ENCODE measurements at regions not wholly inside any gene's neighbourhood (a gene's known extent, or its start where the extent isn't known, plus 50 kb on each side); places are given as distances from the start of the nearest gene placed in this dataset.

GRCh38 chr20:39641423-39641822 lies 679.3 kb downstream of the DHX35 start:
- intact Hi-C loops (cut with DNase I) = no loop called here
- WGBS, 2 donors = 51 to 56% methylated on average over 4 of the region's 4 CpGs
- H3K27me3 ChIP-seq = no peaks in the 10 kb centered on the region
- H3K36me3 ChIP-seq (replicated peaks in 1 of 2; ENCODE audit: insufficient read depth in 1 of 2, low read depth in 2 of 2) = no peaks in the 10 kb centered on the region
- no peaks in the 10 kb centered on the region for H3K4me1 ChIP-seq
- no peaks in the 10 kb centered on the region for H3K9me3 ChIP-seq
- TF ChIP-seq CTCF (IDR thresholded peaks at IDR 0.05) = no peak
- TF ChIP-seq POLR2A (IDR thresholded peaks at IDR 0.05) = no peak
- no peak for DNase-seq
- ATAC-seq = no peak
- H3K4me3 ChIP-seq = no peak overlapping the region
- H3K27ac ChIP-seq = no peak overlapping the region

- H3K36me3 ChIP-seq (replicated peaks in 1 of 2; ENCODE audit: insufficient read depth in 1 of 2, low read depth in 2 of 2) = no peaks in the 10 kb centered on the region
- no peaks in the 10 kb centered on the region for H3K27me3 ChIP-seq
- TF ChIP-seq CTCF (IDR thresholded peaks at IDR 0.05) (no peak), POLR2A (IDR thresholded peaks at IDR 0.05) (no peak)
- no peaks in the 10 kb centered on the region for H3K9me3 ChIP-seq
- no peaks in the 10 kb centered on the region for H3K4me1 ChIP-seq
- no peak for DNase-seq
- 85% methylated on average over 8 of the region's 8 CpGs for WGBS, 2 donors
- no peak for ATAC-seq
- intact Hi-C loops (cut with DNase I) = no loop called here
- H3K27ac ChIP-seq = no peak overlapping the region
- H3K4me3 ChIP-seq = no peak overlapping the region
Measured at GRCh38 chr20:39640147-39640546, 678.0 kb downstream of the DHX35 start.

GRCh38 chr20:39638731-39639130 lies 676.6 kb downstream of the DHX35 start:
- TF ChIP-seq POLR2A (IDR thresholded peaks at IDR 0.05) (no peak), CTCF (IDR thresholded peaks at IDR 0.05) (no peak)
- ATAC-seq (no peak), DNase-seq (no peak)
- no peak overlapping the region for H3K27ac ChIP-seq
- H3K4me3 ChIP-seq = no peak overlapping the region
- 27 to 30% methylated on average over 2 of the region's 2 CpGs for WGBS, 2 donors
- H3K36me3 ChIP-seq (replicated peaks in 1 of 2; ENCODE audit: insufficient read depth in 1 of 2, low read depth in 2 of 2) = no peaks in the 10 kb centered on the region
- no peaks in the 10 kb centered on the region for H3K27me3 ChIP-seq
- intact Hi-C loops (cut with DNase I) = no loop called here
- no peaks in the 10 kb centered on the region for H3K4me1 ChIP-seq
- no peaks in the 10 kb centered on the region for H3K9me3 ChIP-seq

GRCh38 chr20:39633689-39634088 lies 671.5 kb downstream of the DHX35 start:
- Histone ChIP-seq H3K36me3 (replicated peaks in 1 of 2; ENCODE audit: insufficient read depth in 1 of 2, low read depth in 2 of 2) (no peaks in the 10 kb centered on the region), H3K4me1 (no peaks in the 10 kb centered on the region), H3K27me3 (no peaks in the 10 kb centered on the region), H3K9me3 (no peaks in the 10 kb centered on the region), H3K4me3 (no peak overlapping the region), H3K27ac (no peak overlapping the region)
- ATAC-seq (no peak), DNase-seq (no peak)
- intact Hi-C loops (cut with DNase I) = no loop called here
- no peak for TF ChIP-seq CTCF (IDR thresholded peaks at IDR 0.05)
- TF ChIP-seq POLR2A (IDR thresholded peaks at IDR 0.05) = no peak
- whole genome bisulfite sequencing, 2 donors = 48 to 52% methylated on average over 7 of the region's 7 CpGs

- Histone ChIP-seq H3K4me3 (no peak overlapping the region), H3K9me3 (no peaks in the 10 kb centered on the region), H3K4me1 (no peaks in the 10 kb centered on the region), H3K36me3 (replicated peaks in 1 of 2; ENCODE audit: insufficient read depth in 1 of 2, low read depth in 2 of 2) (no peaks in the 10 kb centered on the region), H3K27ac (no peak overlapping the region), H3K27me3 (no peaks in the 10 kb centered on the region)
- TF ChIP-seq POLR2A (IDR thresholded peaks at IDR 0.05) (no peak), CTCF (IDR thresholded peaks at IDR 0.05) (no peak)
- no peak for DNase-seq
- intact Hi-C loops (cut with DNase I) = no loop called here
- no peak for ATAC-seq
Measured at GRCh38 chr20:39632757-39633156, 670.6 kb downstream of the DHX35 start.

All from body of pancreas (tissue), 4 donors.